ENCODE measurements at regions not wholly inside any gene's neighbourhood (a gene's known extent, or its start where the extent isn't known, plus 50 kb on each side); places are given as distances from the start of the nearest gene placed in this dataset.
"Not testable (repeated sequence)": the region's sequence is repeated elsewhere in the genome, so short reads cannot be mapped to it uniquely, and the experiment has no call there.

- no peak for DNase-seq (ENCODE audit: low spot score)
Measured at GRCh38 chr2:3036432-3037125, 341.0 kb downstream of the EIPR1 start.

DNA sequence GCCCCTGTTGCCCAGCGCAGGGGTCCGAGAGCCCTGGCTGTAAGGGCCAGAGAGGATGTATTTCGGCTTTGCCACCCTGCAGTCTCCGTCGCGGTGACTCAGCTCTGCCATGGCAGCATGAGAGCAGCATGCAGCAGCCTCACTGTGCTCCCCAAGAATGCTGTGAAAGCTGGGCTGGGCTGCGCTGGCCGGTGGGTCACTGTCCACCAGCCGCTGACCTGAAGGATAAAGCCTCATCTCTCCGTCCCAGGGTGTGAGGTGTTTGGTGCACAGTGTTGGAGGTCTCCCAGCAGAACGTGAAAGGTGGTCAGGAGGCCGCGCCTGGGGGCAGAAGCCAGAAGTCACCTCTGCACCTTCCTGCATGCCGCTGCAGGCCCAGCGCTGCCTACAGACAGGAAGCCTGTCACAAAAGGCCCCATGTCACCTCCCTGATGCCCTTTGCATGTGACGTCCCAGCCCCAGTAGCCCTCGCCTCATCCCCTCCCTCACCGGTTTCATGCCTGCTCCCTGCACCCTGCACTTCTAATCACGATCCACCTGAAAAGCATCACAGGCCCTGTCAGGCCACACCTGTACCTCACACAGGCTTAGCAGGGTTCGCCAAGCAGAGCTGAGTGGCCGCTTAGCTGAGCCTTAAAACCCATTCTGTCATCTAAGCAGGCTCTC is 342.1 kb downstream of the EIPR1 start:
- DNase-seq (ENCODE audit: low spot score) = no peak

GRCh38 chr2:3034856-3035255 is 342.8 kb downstream of the EIPR1 start:
- DNase-seq (ENCODE audit: low spot score) = no peak

- DNase-seq (ENCODE audit: low spot score) = no peak
Measured at GRCh38 chr2:3034396-3034795, 343.2 kb downstream of the EIPR1 start.

DNA sequence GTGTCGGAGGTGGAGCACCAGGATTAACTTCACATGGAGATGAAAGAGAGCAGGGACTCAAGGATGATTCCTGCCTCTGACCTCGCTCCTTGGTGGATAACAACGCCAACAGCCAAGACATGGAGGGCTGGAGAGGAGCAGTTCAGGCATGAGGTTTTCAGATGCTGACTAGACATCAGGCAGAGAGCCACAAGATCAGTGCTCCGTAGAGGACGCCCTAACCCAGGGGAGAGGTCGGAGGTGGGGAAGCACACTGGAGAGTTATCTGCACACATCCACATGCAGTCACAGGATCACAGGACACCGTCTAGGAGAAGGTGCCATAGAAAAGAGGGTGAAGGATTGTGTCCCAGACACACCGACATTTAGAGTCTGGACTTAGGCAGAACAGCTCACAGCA is 344.3 kb downstream of the EIPR1 start:
- no peak for DNase-seq (ENCODE audit: low spot score)

GRCh38 chr2:3030791-3031190 is 346.8 kb downstream of the EIPR1 start:
- DNase-seq (ENCODE audit: low spot score) = not testable (repeated sequence)

- no peak for DNase-seq (ENCODE audit: low spot score)
Measured at GRCh38 chr2:3025984-3026383, 351.6 kb downstream of the EIPR1 start.

GRCh38 chr2:3025261-3025660 is 352.4 kb downstream of the EIPR1 start:
- DNase-seq (ENCODE audit: low spot score) = no peak

GRCh38 chr2:3024401-3024935 is 353.1 kb downstream of the EIPR1 start:
- no peak for DNase-seq (ENCODE audit: low spot score)

DNA sequence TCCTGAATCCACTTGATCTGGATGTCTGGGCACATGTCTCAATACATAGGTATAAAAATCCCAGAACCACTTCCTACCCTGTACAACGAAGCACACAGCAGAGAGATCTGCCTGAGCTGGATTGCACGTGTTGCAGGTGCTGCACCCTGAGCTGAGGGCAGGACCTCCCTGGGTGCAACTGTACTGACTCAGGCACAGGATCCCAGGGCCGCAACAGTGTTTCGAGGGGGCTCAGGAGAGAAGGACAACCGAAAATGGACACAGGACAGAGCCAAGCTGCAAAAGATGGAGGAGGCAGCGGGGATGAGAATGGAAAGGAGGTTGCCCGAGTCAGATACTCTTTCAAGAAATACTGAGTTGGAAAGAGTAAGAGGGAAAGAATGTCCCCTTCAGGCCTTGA is 354.1 kb downstream of the EIPR1 start:
- no peak for DNase-seq (ENCODE audit: low spot score)

- no peak for DNase-seq (ENCODE audit: low spot score)
Measured at GRCh38 chr2:3022841-3023372, 354.7 kb downstream of the EIPR1 start.

DNA sequence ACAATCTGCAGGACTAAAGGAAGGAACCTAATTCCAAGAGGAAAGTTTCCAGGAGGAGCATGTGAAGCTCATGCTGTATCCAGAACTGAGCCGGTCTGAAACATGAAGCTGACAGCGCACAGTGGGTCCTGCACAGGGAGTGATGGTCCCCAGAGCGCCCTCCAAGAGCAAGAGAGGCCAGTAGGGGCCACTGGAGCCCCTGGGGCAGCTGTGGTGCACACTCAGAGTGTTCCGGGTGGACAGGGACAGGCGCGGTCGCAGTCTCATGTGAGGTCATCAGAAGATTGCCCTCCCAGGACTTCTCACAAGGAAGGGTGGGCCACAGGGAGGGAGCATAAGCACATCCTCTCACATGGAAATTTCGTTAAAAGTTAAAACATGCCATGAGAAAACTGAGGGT is 355.9 kb downstream of the EIPR1 start:
- no peak for DNase-seq (ENCODE audit: low spot score)

- DNase-seq (ENCODE audit: low spot score) = no peak
Measured at GRCh38 chr2:3010001-3010400, 367.6 kb downstream of the EIPR1 start.

- no peak for DNase-seq (ENCODE audit: low spot score)
Measured at GRCh38 chr2:3009483-3009882, 368.1 kb downstream of the EIPR1 start.

GRCh38 chr2:3009005-3009404 is 368.6 kb downstream of the EIPR1 start:
- no peak for DNase-seq (ENCODE audit: low spot score)

GRCh38 chr2:3008561-3008960 is 369.1 kb downstream of the EIPR1 start:
- no peak for DNase-seq (ENCODE audit: low spot score)

- DNase-seq (ENCODE audit: low spot score) = no peak
Measured at GRCh38 chr2:3007135-3007534, 370.5 kb downstream of the EIPR1 start.

GRCh38 chr2:3005859-3006501 is 371.6 kb downstream of the EIPR1 start:
- no peak for DNase-seq (ENCODE audit: low spot score)

- DNase-seq (ENCODE audit: low spot score) = no peak
Measured at GRCh38 chr2:3001615-3002560, 375.7 kb downstream of the EIPR1 start.

DNA sequence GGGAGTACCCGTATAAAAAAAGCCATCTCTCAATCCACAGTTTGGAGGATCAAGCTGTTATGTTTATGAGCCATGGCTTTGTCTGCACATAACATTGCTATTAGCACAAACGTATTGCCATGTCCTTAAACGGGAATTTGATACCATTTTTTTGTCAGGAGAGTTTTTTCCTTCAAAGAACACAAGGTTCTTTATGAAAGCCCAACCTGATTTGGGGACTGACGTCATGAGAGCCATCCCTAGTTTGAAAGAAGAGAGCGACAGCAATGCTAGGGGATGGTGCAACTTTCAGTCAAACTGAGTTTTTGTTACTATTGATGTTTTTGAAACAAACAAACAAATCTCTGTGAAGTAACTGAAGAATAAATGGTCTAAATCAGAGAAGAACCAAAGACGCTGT is 376.6 kb downstream of the EIPR1 start:
- no peak for DNase-seq (ENCODE audit: low spot score)

GRCh38 chr2:3000125-3000524 is 377.5 kb downstream of the EIPR1 start:
- DNase-seq (ENCODE audit: low spot score) = no peak

DNA sequence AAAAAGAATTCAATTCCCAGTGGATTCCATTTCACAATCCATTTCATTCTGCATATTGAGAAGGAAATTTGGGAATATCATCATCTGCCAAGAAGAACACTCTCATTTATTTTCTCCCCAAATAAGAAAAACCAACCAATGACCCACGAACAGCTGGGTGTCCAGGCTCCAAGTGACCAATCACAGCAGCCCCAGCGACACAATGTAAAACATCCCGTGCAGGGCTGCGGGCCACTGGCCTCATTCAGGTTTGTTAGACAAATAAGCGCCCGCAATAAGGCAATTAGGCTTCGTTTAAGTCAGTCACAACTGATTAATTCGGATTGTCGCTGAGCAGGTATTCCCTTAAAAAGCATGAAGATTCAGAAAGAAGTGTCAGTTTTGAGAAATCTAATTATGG is 378.6 kb downstream of the EIPR1 start:
- no peak for DNase-seq (ENCODE audit: low spot score)

Data from HuH-7.5 (cell line).